ENCODE measurements at regions not wholly inside any gene's neighbourhood (a gene's known extent, or its start where the extent isn't known, plus 50 kb on each side); places are given as distances from the start of the nearest gene placed in this dataset.

DNA sequence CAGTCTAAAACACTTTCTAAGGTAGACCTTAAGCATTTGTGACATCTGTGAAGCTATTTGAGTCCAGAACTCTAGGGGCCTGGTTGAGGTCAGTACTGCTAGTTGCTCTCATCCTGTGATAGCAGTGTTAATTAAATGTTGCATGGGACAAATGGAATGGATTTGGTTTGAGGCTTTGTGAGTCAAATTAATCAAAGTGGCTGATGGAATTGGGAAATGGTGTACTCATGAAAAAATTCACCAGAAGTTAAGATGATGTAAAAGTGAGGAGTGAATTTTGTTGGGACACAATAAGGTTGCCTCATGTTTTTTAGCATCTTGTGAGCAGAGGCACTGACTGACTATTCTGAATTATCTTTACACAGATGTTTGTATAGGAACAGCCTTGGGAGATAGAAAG, 99.2 kb upstream of the ARSJ start:
- no peaks in the 10 kb centered on the region for H3K27me3 ChIP-seq
- no peak overlapping the region for H3K27ac ChIP-seq
- no peaks in the 10 kb centered on the region for H3K9me3 ChIP-seq
- no peak for DNase-seq
- in situ Hi-C loops (cut with MboI; ENCODE audit: low pct_ligation_motif_present in 1 of 4, low pct_unique_long_range_greater_than_20kb in 1 of 4, low sequenced_read_pairs in 3 of 4), result loop anchor here in 2 of 4 donors (10.0 kb wide), 2 partner anchors 134 to 694 kb away; no protein-coding TSS in a partner anchor
- no peaks in the 10 kb centered on the region for H3K36me3 ChIP-seq
- H3K4me1 ChIP-seq, result no peaks in the 10 kb centered on the region
- intact Hi-C loops (cut with DNase I; ENCODE audit: low total_unique reads), result no loop called here
- no peak overlapping the region for H3K4me3 ChIP-seq
- TF ChIP-seq, protein P1, sequence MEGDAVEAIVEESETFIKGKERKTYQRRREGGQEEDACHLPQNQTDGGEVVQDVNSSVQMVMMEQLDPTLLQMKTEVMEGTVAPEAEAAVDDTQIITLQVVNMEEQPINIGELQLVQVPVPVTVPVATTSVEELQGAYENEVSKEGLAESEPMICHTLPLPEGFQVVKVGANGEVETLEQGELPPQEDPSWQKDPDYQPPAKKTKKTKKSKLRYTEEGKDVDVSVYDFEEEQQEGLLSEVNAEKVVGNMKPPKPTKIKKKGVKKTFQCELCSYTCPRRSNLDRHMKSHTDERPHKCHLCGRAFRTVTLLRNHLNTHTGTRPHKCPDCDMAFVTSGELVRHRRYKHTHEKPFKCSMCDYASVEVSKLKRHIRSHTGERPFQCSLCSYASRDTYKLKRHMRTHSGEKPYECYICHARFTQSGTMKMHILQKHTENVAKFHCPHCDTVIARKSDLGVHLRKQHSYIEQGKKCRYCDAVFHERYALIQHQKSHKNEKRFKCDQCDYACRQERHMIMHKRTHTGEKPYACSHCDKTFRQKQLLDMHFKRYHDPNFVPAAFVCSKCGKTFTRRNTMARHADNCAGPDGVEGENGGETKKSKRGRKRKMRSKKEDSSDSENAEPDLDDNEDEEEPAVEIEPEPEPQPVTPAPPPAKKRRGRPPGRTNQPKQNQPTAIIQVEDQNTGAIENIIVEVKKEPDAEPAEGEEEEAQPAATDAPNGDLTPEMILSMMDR (IDR thresholded peaks at IDR 0.05), result no peak
- TF ChIP-seq POLR2AphosphoS5 (IDR thresholded peaks at IDR 0.05), result no peak
- no peak for TF ChIP-seq POLR2A (IDR thresholded peaks at IDR 0.05)
- TF ChIP-seq EP300 (IDR thresholded peaks at IDR 0.05; ENCODE audit: low read depth), result no peak

DNA sequence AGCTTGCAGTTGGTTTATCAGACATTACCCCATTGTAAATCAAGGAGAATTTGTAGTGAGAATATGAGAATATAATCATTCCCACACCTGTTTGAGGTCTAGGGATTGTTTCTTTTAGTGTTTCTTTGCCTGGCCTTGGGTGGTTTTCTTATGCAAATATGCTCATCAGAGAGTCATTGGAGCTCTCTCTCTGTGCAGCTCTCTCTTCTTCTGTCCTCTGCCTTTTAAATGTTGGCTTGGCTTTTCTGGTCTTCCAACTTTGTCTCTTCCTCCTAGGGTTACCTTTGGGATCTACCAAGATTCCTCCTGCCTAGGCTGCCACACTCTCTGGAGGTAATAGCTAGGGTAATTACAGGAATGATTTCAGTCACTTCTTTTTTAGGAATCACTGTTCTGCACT, 102.3 kb upstream of the ARSJ start:
- no peaks in the 10 kb centered on the region for H3K27me3 ChIP-seq
- H3K27ac ChIP-seq, result no peak overlapping the region
- H3K9me3 ChIP-seq, result no peaks in the 10 kb centered on the region
- H3K36me3 ChIP-seq, result no peaks in the 10 kb centered on the region
- H3K4me3 ChIP-seq, result no peak overlapping the region
- TF ChIP-seq, protein P1 (IDR thresholded peaks at IDR 0.05), result no peak
- no peak for TF ChIP-seq EP300 (IDR thresholded peaks at IDR 0.05; ENCODE audit: low read depth)
- H3K4me1 ChIP-seq, result no peaks in the 10 kb centered on the region
- in situ Hi-C loops (cut with MboI; ENCODE audit: low pct_ligation_motif_present in 1 of 4, low pct_unique_long_range_greater_than_20kb in 1 of 4, low sequenced_read_pairs in 3 of 4) (no loop called here), intact Hi-C loops (cut with DNase I; ENCODE audit: low total_unique reads) (no loop called here)
- no peak for DNase-seq

DNA sequence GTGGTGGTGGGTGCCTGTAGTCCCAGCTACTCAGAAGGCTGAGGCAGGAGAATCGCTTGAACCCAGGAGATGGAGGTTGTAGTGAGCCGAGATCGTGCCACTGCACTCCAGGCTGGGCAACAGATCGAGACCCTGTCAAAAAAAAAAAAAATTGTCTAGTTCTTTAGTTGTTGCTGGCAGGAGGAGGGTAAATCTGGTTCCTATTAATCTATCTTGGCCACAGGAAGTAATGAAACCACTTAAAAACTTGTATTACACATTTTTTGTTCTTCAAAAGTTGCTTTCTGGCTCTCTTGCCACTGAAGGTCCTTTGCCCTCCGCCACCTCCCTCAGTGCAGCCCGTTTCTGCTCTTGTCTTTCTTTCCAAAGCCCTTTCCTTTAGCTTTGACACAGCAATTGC, 102.9 kb upstream of the ARSJ start:
- intact Hi-C loops (cut with DNase I; ENCODE audit: low total_unique reads) (no loop called here), in situ Hi-C loops (cut with MboI; ENCODE audit: low pct_ligation_motif_present in 1 of 4, low pct_unique_long_range_greater_than_20kb in 1 of 4, low sequenced_read_pairs in 3 of 4) (no loop called here)
- Histone ChIP-seq H3K4me3 (no peak overlapping the region), H3K27ac (no peak overlapping the region), H3K4me1 (no peaks in the 10 kb centered on the region), H3K27me3 (no peaks in the 10 kb centered on the region), H3K36me3 (no peaks in the 10 kb centered on the region), H3K9me3 (no peaks in the 10 kb centered on the region)
- 85 to 95% methylated on average over 3 to 6 of the region's 6 CpGs for WGBS, 2 donors (ENCODE audit: low coverage in 1 of 2)
- TF ChIP-seq, protein P1 (IDR thresholded peaks at IDR 0.05), result no peak
- TF ChIP-seq EP300 (IDR thresholded peaks at IDR 0.05; ENCODE audit: low read depth) (no peak), POLR2A (IDR thresholded peaks at IDR 0.05) (no peak), POLR2AphosphoS5 (IDR thresholded peaks at IDR 0.05) (no peak)
- DNase-seq, result no peak

DNA sequence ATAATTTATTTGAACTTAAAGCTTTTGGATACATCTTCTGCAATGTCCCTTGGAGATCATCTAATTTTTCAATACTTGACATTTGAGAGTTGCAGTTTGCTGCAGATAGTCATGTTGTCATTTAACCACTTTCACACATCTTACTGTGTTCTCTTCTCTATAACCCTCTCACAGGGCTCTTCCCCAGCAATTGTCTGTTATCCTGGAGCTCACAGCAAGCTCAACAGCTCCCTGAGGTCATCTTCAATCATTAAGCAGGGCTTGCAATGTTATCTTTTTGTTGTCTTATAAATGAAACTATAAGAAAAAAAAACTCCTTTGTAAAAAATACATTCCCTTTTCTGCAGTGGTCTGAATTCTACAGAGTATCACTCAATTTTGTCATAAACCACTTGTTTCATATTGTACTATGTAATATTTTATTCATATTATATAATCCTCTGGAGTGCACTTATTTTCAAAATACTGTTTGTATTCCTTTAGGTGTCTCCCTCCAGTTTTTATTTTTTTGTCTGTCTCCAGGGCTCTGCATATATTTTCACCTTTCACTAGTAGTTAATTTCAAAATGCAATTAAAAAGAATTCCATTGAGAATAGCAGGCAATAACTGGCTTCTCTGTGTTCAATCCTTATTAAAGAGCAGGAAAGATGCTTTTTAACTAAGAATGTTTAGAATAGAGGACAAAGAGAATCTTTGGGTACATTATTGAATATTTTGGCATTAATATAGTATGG, 106.3 kb upstream of the ARSJ start:
- intact Hi-C loops (cut with DNase I; ENCODE audit: low total_unique reads) (no loop called here), in situ Hi-C loops (cut with MboI; ENCODE audit: low pct_ligation_motif_present in 1 of 4, low pct_unique_long_range_greater_than_20kb in 1 of 4, low sequenced_read_pairs in 3 of 4) (no loop called here)
- H3K4me3 ChIP-seq, result no peak overlapping the region
- no peaks in the 10 kb centered on the region for H3K9me3 ChIP-seq
- H3K36me3 ChIP-seq, result no peaks in the 10 kb centered on the region
- TF ChIP-seq POLR2AphosphoS5 (IDR thresholded peaks at IDR 0.05) (no peak), EP300 (IDR thresholded peaks at IDR 0.05; ENCODE audit: low read depth) (no peak)
- TF ChIP-seq, protein P1 (IDR thresholded peaks at IDR 0.05), result no peak
- no peak for DNase-seq
- H3K27ac ChIP-seq, result no peak overlapping the region
- H3K4me1 ChIP-seq, result no peaks in the 10 kb centered on the region
- no peaks in the 10 kb centered on the region for H3K27me3 ChIP-seq

Data from transverse colon (tissue), 4 donors.